SK-N-MC (cell line): ENCODE measurements at regions not wholly inside any gene's neighbourhood (a gene's known extent, or its start where the extent isn't known, plus 50 kb on each side); places are given as distances from the start of the nearest gene placed in this dataset.

Experiments used
- EZH2 ChIP-seq: fragments of 200-600 bp; sonication (generic); IDR thresholded peaks from one replicate; pipeline ENCODE4 v1.6.1; 2017; ENCODE audit warnings: antibody characterized with exemption
- FOXP2 ChIP-seq: optimal IDR thresholded peaks from 2 replicates; pipeline ENCODE3; 2011; ENCODE audit warnings: mild to moderate bottlenecking, moderate library complexity; ENCODE audit not compliant: insufficient read depth; ENCODE audit errors: extremely low read length, control extremely low read depth
- POLR2AphosphoS5 ChIP-seq: IDR thresholded peaks from 2 replicates; pipeline ENCODE4 v1.6.1; 2012; ENCODE audit warnings: mild to moderate bottlenecking, low read depth, low read length, borderline replicate concordance

- TF ChIP-seq POLR2AphosphoS5 (no peak), EZH2 (no peak), FOXP2 (no peak)
These were observed 328.9 kb downstream of the CHL1 start for GRCh38 chr3:525415-525814.
